HepG2 (cell line): ENCODE measurements at regions not wholly inside any gene's neighbourhood (a gene's known extent, or its start where the extent isn't known, plus 50 kb on each side); places are given as distances from the start of the nearest gene placed in this dataset.

Source experiments
- CHD4 ChIP-seq: fragments of 200-600 bp; sonication (generic); IDR thresholded peaks from 2 replicates; pipeline ENCODE4 v1.7.0; 2017; ENCODE audit warnings: mild to moderate bottlenecking, low read length, borderline replicate concordance
- CREB3 ChIP-seq: sonication (generic); formaldehyde crosslinking; IDR thresholded peaks from 2 replicates; pipeline ENCODE4 v1.5.0; 2020; ENCODE audit warnings: missing genetic modification reagents
- CREM ChIP-seq, 2 experiments: sonication (generic) in 1 of 2; formaldehyde crosslinking in 1 of 2; IDR thresholded peaks; 2 replicates each; pipeline versions ENCODE4 v1.4.0 to v1.6.1; 2016 to 2020; ENCODE audit warnings: antibody characterized with exemption in 1 of 2, mild to moderate bottlenecking in 1 of 2, missing genetic modification reagents in 1 of 2
- DDIT3 ChIP-seq: sonication (generic); formaldehyde crosslinking; IDR thresholded peaks from 2 replicates; pipeline ENCODE4 v1.4.0; 2020; ENCODE audit warnings: mild to moderate bottlenecking, missing genetic modification reagents
- HMGXB4 ChIP-seq, 2 experiments: sonication (generic) in 1 of 2; formaldehyde crosslinking in 1 of 2; IDR thresholded peaks; 2 replicates each; pipeline versions ENCODE4 v1.4.0 to v1.6.1; 2018 to 2020; ENCODE audit warnings: missing genetic modification reagents in 2 of 2, borderline replicate concordance in 1 of 2, low read depth in 1 of 2, mild to moderate bottlenecking in 1 of 2, missing biosample characterization in 1 of 2
- NAIF1 ChIP-seq: sonication (generic); formaldehyde crosslinking; IDR thresholded peaks from 2 replicates; pipeline ENCODE4 v1.5.0; 2020; ENCODE audit warnings: mild to moderate bottlenecking, missing genetic modification reagents, borderline replicate concordance
- NFAT5 ChIP-seq: sonication (generic); formaldehyde crosslinking; IDR thresholded peaks from 2 replicates; pipeline ENCODE4 v1.4.0; 2020; ENCODE audit warnings: missing genetic modification reagents
- PAWR ChIP-seq: sonication (generic); formaldehyde crosslinking; IDR thresholded peaks from 2 replicates; pipeline ENCODE4 v1.4.0; 2020; ENCODE audit warnings: missing genetic modification reagents, mild to moderate bottlenecking, borderline replicate concordance
- RAD21 ChIP-seq: fragments of 450-650 bp; formaldehyde crosslinking; IDR thresholded peaks from 2 replicates; pipeline ENCODE4 v1.5.0; 2020; ENCODE audit warnings: mild to moderate bottlenecking
- RFX1 ChIP-seq: fragments of 450-650 bp; IDR thresholded peaks from 2 replicates; pipeline ENCODE4 v1.6.1; 2017
- SALL2 ChIP-seq: sonication (generic); formaldehyde crosslinking; IDR thresholded peaks from 2 replicates; pipeline ENCODE4 v1.8.1; 2023; ENCODE audit warnings: mild to moderate bottlenecking, missing genetic modification reagents, inconsistent platforms
- XRCC5 ChIP-seq: fragments of 200-400 bp; formaldehyde crosslinking; optimal IDR thresholded peaks from 2 replicates; pipeline ENCODE3; 2017; ENCODE audit warnings: mild to moderate bottlenecking, low read length
- ZNF260 ChIP-seq: sonication (generic); formaldehyde crosslinking; IDR thresholded peaks from 2 replicates; pipeline ENCODE4 v1.4.0; 2020; ENCODE audit warnings: missing genetic modification reagents, low read depth, mild to moderate bottlenecking, borderline replicate concordance
- ZNF362 ChIP-seq: sonication (generic); formaldehyde crosslinking; IDR thresholded peaks from 2 replicates; pipeline ENCODE4 v1.4.0; 2020; ENCODE audit warnings: missing genetic modification reagents, mild to moderate bottlenecking, borderline replicate concordance
- ZNF496 ChIP-seq: sonication (generic); formaldehyde crosslinking; IDR thresholded peaks from 2 replicates; pipeline ENCODE4 v1.8.1; 2023; ENCODE audit warnings: mild to moderate bottlenecking, moderate library complexity, missing genetic modification reagents; ENCODE audit not compliant: insufficient replicate concordance
- ZNF543 ChIP-seq: sonication (generic); formaldehyde crosslinking; IDR thresholded peaks from 2 replicates; pipeline ENCODE4 v1.4.0; 2020; ENCODE audit warnings: mild to moderate bottlenecking, missing genetic modification reagents
- ZNF567 ChIP-seq: sonication (generic); formaldehyde crosslinking; IDR thresholded peaks from 2 replicates; pipeline ENCODE4 v1.8.1; 2023; ENCODE audit warnings: mild to moderate bottlenecking, missing genetic modification reagents, borderline replicate concordance
- ZNF878 ChIP-seq: sonication (generic); formaldehyde crosslinking; IDR thresholded peaks from 2 replicates; pipeline ENCODE4 v1.8.1; 2023; ENCODE audit warnings: mild to moderate bottlenecking, missing genetic modification reagents, moderate library complexity
- ZSCAN31 ChIP-seq: sonication (generic); formaldehyde crosslinking; IDR thresholded peaks from 2 replicates; pipeline ENCODE4 v1.5.0; 2020; ENCODE audit warnings: low read depth, mild to moderate bottlenecking, missing genetic modification reagents

GRCh38 chr3:28667646-28668621 lies 319.3 kb upstream of the AZI2 start (continued):
- TF ChIP-seq HMGXB4 (CRISPR knock-in tag; IDR thresholded peaks at IDR 0.05; ENCODE audit: borderline replicate concordance in 1 of 2, low read depth in 1 of 2) (no peak), NFAT5 (CRISPR knock-in tag) (no peak), RAD21 (0 out of 2 replicates have a peak, but pooled peaks have one; percentile 15), CREM (IDR thresholded peaks at IDR 0.05) (no peak), CREM (CRISPR knock-in tag; IDR thresholded peaks at IDR 0.05) (no peak), XRCC5 (peak; percentile 21), ZNF543 (CRISPR knock-in tag) (no peak), NAIF1 (CRISPR knock-in tag) (no peak), ZNF496 (CRISPR knock-in tag) (no peak), ZNF567 (CRISPR knock-in tag) (no peak), ZNF362 (CRISPR knock-in tag) (no peak), CREB3 (no peak), RFX1 (no peak), CHD4 (no peak), DDIT3 (no peak), ZSCAN31 (no peak), PAWR (no peak), SALL2 (CRISPR knock-in tag) (no peak), ZNF878 (CRISPR knock-in tag) (no peak), ZNF260 (no peak)
